HG03460 (cell line): ENCODE measurements at regions not wholly inside any gene's neighbourhood (a gene's known extent, or its start where the extent isn't known, plus 50 kb on each side); places are given as distances from the start of the nearest gene placed in this dataset.
"Not testable (repeated sequence)": the region's sequence is repeated elsewhere in the genome, so short reads cannot be mapped to it uniquely, and the experiment has no call there.

Source experiments
- ATAC-seq: cut with Tn5 transposase; IDR thresholded peaks from one replicate; pipeline ENCODE4 v1.9.1; 2021; ENCODE audit not compliant: unreplicated experiment

- no peak for ATAC-seq
Observed at GRCh38 chr1:238406098-238406860, 515.6 kb upstream of the ZP4 start.

GRCh38 chr1:238404921-238405320, 514.2 kb upstream of the ZP4 start:
- no peak for ATAC-seq

- ATAC-seq: no peak
Observed at GRCh38 chr1:238404481-238404880, 513.8 kb upstream of the ZP4 start.

GRCh38 chr1:238401144-238401543, 510.4 kb upstream of the ZP4 start:
- ATAC-seq: no peak

GRCh38 chr1:238399558-238399957, 508.8 kb upstream of the ZP4 start:
- ATAC-seq: no peak

GRCh38 chr1:238396140-238396539, 505.4 kb upstream of the ZP4 start:
- no peak for ATAC-seq

- ATAC-seq: no peak
Observed at GRCh38 chr1:238384381-238384780, 493.7 kb upstream of the ZP4 start.

- no peak for ATAC-seq
Observed at GRCh38 chr1:238380167-238380566, 489.4 kb upstream of the ZP4 start.

- ATAC-seq: not testable (repeated sequence)
Observed at GRCh38 chr1:238379446-238379845, 488.7 kb upstream of the ZP4 start.

GRCh38 chr1:238377280-238377919, 486.7 kb upstream of the ZP4 start:
- ATAC-seq: no peak

- ATAC-seq: no peak
Observed at GRCh38 chr1:238370599-238370998, 479.9 kb upstream of the ZP4 start.

GRCh38 chr1:238364214-238364892, 473.6 kb upstream of the ZP4 start:
- ATAC-seq: no peak

- ATAC-seq: no peak
Observed at GRCh38 chr1:238360474-238360873, 469.8 kb upstream of the ZP4 start.

- no peak for ATAC-seq
Observed at GRCh38 chr1:238350471-238350870, 459.7 kb upstream of the ZP4 start.

- no peak for ATAC-seq
Observed at GRCh38 chr1:238346340-238346739, 455.6 kb upstream of the ZP4 start.

- ATAC-seq: no peak
Observed at GRCh38 chr1:238345837-238346236, 455.1 kb upstream of the ZP4 start.

GRCh38 chr1:238343852-238344251, 453.1 kb upstream of the ZP4 start:
- no peak for ATAC-seq

GRCh38 chr1:238341395-238341794, 450.7 kb upstream of the ZP4 start:
- no peak for ATAC-seq

- no peak for ATAC-seq
Observed at GRCh38 chr1:238340989-238341388, 450.3 kb upstream of the ZP4 start.

GRCh38 chr1:238336531-238336930, 445.8 kb upstream of the ZP4 start:
- ATAC-seq: no peak

GRCh38 chr1:238334170-238334569, 443.4 kb upstream of the ZP4 start:
- ATAC-seq: no peak

GRCh38 chr1:238331557-238331956, 440.8 kb upstream of the ZP4 start:
- no peak for ATAC-seq
